Testis (tissue), 2 donors: ENCODE measurements at regions not wholly inside any gene's neighbourhood (a gene's known extent, or its start where the extent isn't known, plus 50 kb on each side); places are given as distances from the start of the nearest gene placed in this dataset.

ENCODE experiments used
- DNase-seq: peaks from one replicate; pipeline ENCODE4 v3.0.0-alpha.2; 2019
- H3K27ac ChIP-seq, 2 donors: fragments of 200-600 bp; sonication (generic); one replicate each; pipeline ENCODE4 v1.5.1; 2019
- H3K27me3 ChIP-seq: fragments of 200-600 bp; sonication (generic); one replicate; pipeline ENCODE4 v1.5.1; 2019
- H3K36me3 ChIP-seq: fragments of 200-600 bp; sonication (generic); one replicate; pipeline ENCODE4 v1.5.1; 2017; ENCODE audit warnings: low read depth; ENCODE audit errors: missing control alignments
- H3K4me1 ChIP-seq: fragments of 200-600 bp; sonication (generic); one replicate; pipeline ENCODE4 v1.5.1; 2019
- H3K4me3 ChIP-seq, 2 donors: fragments of 200-600 bp; sonication (generic); one replicate each; pipeline ENCODE4 v1.5.1; 2017 to 2019
- H3K9me3 ChIP-seq: fragments of 200-600 bp; sonication (generic); one replicate; pipeline ENCODE4 v1.5.1; 2017
- CTCF ChIP-seq, 3 experiments: fragments of 450-650 bp in 2 of 3; fragments of 200-600 bp in 1 of 3; sonication (generic) in 1 of 3; IDR thresholded peaks; one replicate each; pipeline ENCODE4 v1.5.1; 2016 to 2019; ENCODE audit warnings: antibody characterized with exemption in 3 of 3, mild to moderate bottlenecking in 2 of 3, moderate library complexity in 1 of 3
- POLR2A ChIP-seq: fragments of 450-650 bp; IDR thresholded peaks from one replicate; pipeline ENCODE4 v1.6.1; 2017; ENCODE audit warnings: antibody characterized with exemption, mild to moderate bottlenecking, moderate library complexity
- WGBS, 2 donors: methylation state at CpG; one replicate each; pipeline ENCODE4 v1.1.5; 2018; 5-methylcytosine and 5-hydroxymethylcytosine counted together
- intact Hi-C: fragments of 100-400 bp; cut with DNase I; formaldehyde crosslinking; loops from one replicate; pipeline ENCODE4 v1.15.1; 2023; ENCODE audit warnings: low total_unique reads

- no peaks in the 10 kb centered on the region for H3K27me3 ChIP-seq
- WGBS, 2 donors = 93 to 100% methylated on average over 2 of the region's 2 CpGs
- no peak overlapping the region for H3K4me3 ChIP-seq
- DNase-seq = no peak
- H3K9me3 ChIP-seq = no peaks in the 10 kb centered on the region
- no peak overlapping the region for H3K27ac ChIP-seq
- intact Hi-C loops = no loop called here
- no peaks in the 10 kb centered on the region for H3K4me1 ChIP-seq
- no peak for TF ChIP-seq CTCF (IDR thresholded peaks at IDR 0.05)
- TF ChIP-seq POLR2A = no peak
- H3K36me3 ChIP-seq = no peaks in the 10 kb centered on the region
These were observed 356.0 kb downstream of the PPARGC1A start for GRCh38 chr4:23533859-23534258.

GRCh38 chr4:23516716-23517115 is 373.1 kb downstream of the PPARGC1A start:
- intact Hi-C loops = no loop called here
- H3K36me3 ChIP-seq = no peaks in the 10 kb centered on the region
- DNase-seq = no peak
- WGBS, 2 donors = 88 to 91% methylated on average over 3 of the region's 3 CpGs
- no peaks in the 10 kb centered on the region for H3K27me3 ChIP-seq
- no peak for TF ChIP-seq POLR2A
- no peak for TF ChIP-seq CTCF (IDR thresholded peaks at IDR 0.05)
- no peak overlapping the region for H3K4me3 ChIP-seq
- H3K4me1 ChIP-seq = no peaks in the 10 kb centered on the region
- H3K9me3 ChIP-seq = no peaks in the 10 kb centered on the region
- H3K27ac ChIP-seq = no peak overlapping the region

- no peak overlapping the region for H3K4me3 ChIP-seq
- H3K4me1 ChIP-seq = no peaks in the 10 kb centered on the region
- H3K27me3 ChIP-seq = no peaks in the 10 kb centered on the region
- no peak for DNase-seq
- no peaks in the 10 kb centered on the region for H3K36me3 ChIP-seq
- no peak overlapping the region for H3K27ac ChIP-seq
- intact Hi-C loops = no loop called here
- no peaks in the 10 kb centered on the region for H3K9me3 ChIP-seq
- TF ChIP-seq POLR2A (no peak), CTCF (IDR thresholded peaks at IDR 0.05) (no peak)
- 58 to 61% methylated on average over 2 of the region's 2 CpGs for WGBS, 2 donors
These were observed 385.8 kb downstream of the PPARGC1A start for GRCh38 chr4:23504083-23504482.

- Histone ChIP-seq H3K36me3 (no peaks in the 10 kb centered on the region), H3K4me3 (no peak overlapping the region), H3K27me3 (no peaks in the 10 kb centered on the region), H3K9me3 (no peaks in the 10 kb centered on the region), H3K4me1 (no peaks in the 10 kb centered on the region), H3K27ac (no peak overlapping the region)
- intact Hi-C loops = no loop called here
- 69 to 77% methylated on average over 3 of the region's 3 CpGs for WGBS, 2 donors
- no peak for DNase-seq
- no peak for TF ChIP-seq POLR2A
- TF ChIP-seq CTCF (IDR thresholded peaks at IDR 0.05) = no peak
These were observed 388.9 kb downstream of the PPARGC1A start for GRCh38 chr4:23500894-23501449.

- Histone ChIP-seq H3K36me3 (no peaks in the 10 kb centered on the region), H3K9me3 (no peaks in the 10 kb centered on the region), H3K27ac (no peak overlapping the region), H3K4me1 (no peaks in the 10 kb centered on the region), H3K4me3 (no peak overlapping the region), H3K27me3 (no peaks in the 10 kb centered on the region)
- intact Hi-C loops = no loop called here
- no peak for DNase-seq
- TF ChIP-seq CTCF (IDR thresholded peaks at IDR 0.05) (no peak), POLR2A (no peak)
These were observed 404.0 kb downstream of the PPARGC1A start for GRCh38 chr4:23485801-23486200.
